Karpas-422 (cell line): ENCODE measurements at regions not wholly inside any gene's neighbourhood (a gene's known extent, or its start where the extent isn't known, plus 50 kb on each side); places are given as distances from the start of the nearest gene placed in this dataset.

Experiments used
- DNase-seq: peaks from one replicate; pipeline ENCODE4 v3.0.0-alpha.2; 2015
- H2AFZ ChIP-seq: fragments of 200-600 bp; sonication (generic); 2 replicates; pipeline ENCODE4 v1.6.1; 2014; ENCODE audit warnings: antibody characterized with exemption, low read length, mixed read lengths
- H3K27ac ChIP-seq: fragments of 200-600 bp; sonication (generic); 2 replicates; pipeline ENCODE4 v1.5.1; 2014; ENCODE audit warnings: mild to moderate bottlenecking, low read length, moderate library complexity
- H3K27me3 ChIP-seq: fragments of 200-600 bp; sonication (generic); 2 replicates; pipeline ENCODE4 v1.6.1; 2014; ENCODE audit warnings: low read length, mixed read lengths
- H3K36me3 ChIP-seq: fragments of 200-600 bp; sonication (generic); 2 replicates; pipeline ENCODE4 v1.6.1; 2014; ENCODE audit warnings: low read length, mixed read lengths; ENCODE audit not compliant: insufficient read depth
- H3K4me1 ChIP-seq: fragments of 200-600 bp; sonication (generic); 2 replicates; pipeline ENCODE4 v1.6.1; 2014; ENCODE audit warnings: mild to moderate bottlenecking, low read length, mixed read lengths
- H3K4me2 ChIP-seq: fragments of 200-600 bp; sonication (generic); 2 replicates; pipeline ENCODE4 v1.6.1; 2014; ENCODE audit warnings: low read length, low read depth, mild to moderate bottlenecking; ENCODE audit not compliant: poor library complexity, severe bottlenecking
- H3K4me3 ChIP-seq: fragments of 200-600 bp; sonication (generic); 2 replicates; pipeline ENCODE4 v1.5.1; 2014; ENCODE audit warnings: mild to moderate bottlenecking, antibody characterized with exemption, low read length, mixed read lengths
- H3K79me2 ChIP-seq: fragments of 200-600 bp; sonication (generic); 2 replicates; pipeline ENCODE4 v1.6.1; 2014; ENCODE audit warnings: mild to moderate bottlenecking, low read length, mixed read lengths
- H3K9ac ChIP-seq: fragments of 200-600 bp; sonication (generic); 2 replicates; pipeline ENCODE4 v1.6.0; 2014; ENCODE audit warnings: low read length
- H3K9me2 ChIP-seq: fragments of 200-600 bp; sonication (generic), shearing (Covaris generic); replicated peaks from 2 replicates; pipeline ENCODE4 v1.6.0; 2014; ENCODE audit warnings: mild to moderate bottlenecking, low read length, moderate library complexity; ENCODE audit not compliant: insufficient read depth
- H3K9me3 ChIP-seq: fragments of 300-700, 200-600 bp; sonication (generic); 2 replicates; pipeline ENCODE4 v1.6.1; 2014; ENCODE audit warnings: low read length, mixed read lengths
- H4K20me1 ChIP-seq: fragments of 200-600 bp; sonication (generic); 2 replicates; pipeline ENCODE4 v1.6.1; 2014; ENCODE audit warnings: mild to moderate bottlenecking, antibody characterized with exemption, low read length, low read depth; ENCODE audit not compliant: insufficient read depth

- H3K27ac ChIP-seq: no peak overlapping the region
- H2AFZ ChIP-seq: no peak overlapping the region
- H3K36me3 ChIP-seq: no peaks in the 10 kb centered on the region
- no peak overlapping the region for H3K4me3 ChIP-seq
- DNase-seq: no peak
- no peaks in the 10 kb centered on the region for H3K79me2 ChIP-seq
- no peaks in the 10 kb centered on the region for H3K9me3 ChIP-seq
- H3K27me3 ChIP-seq: no peaks in the 10 kb centered on the region
- H3K9ac ChIP-seq: no peak overlapping the region
- H4K20me1 ChIP-seq: no peaks in the 10 kb centered on the region
- H3K9me2 ChIP-seq: no peaks in the 10 kb centered on the region
- H3K4me1 ChIP-seq: no peaks in the 10 kb centered on the region
- H3K4me2 ChIP-seq: no peak overlapping the region
Observed at GRCh38 chr18:24877066-24877465, 416.6 kb downstream of the HRH4 start.

- no peaks in the 10 kb centered on the region for H3K9me2 ChIP-seq
- no peak for DNase-seq
- H3K36me3 ChIP-seq: no peaks in the 10 kb centered on the region
- H4K20me1 ChIP-seq: no peaks in the 10 kb centered on the region
- H3K9me3 ChIP-seq: no peaks in the 10 kb centered on the region
- H3K27ac ChIP-seq: no peak overlapping the region
- no peak overlapping the region for H3K4me3 ChIP-seq
- no peak overlapping the region for H3K4me2 ChIP-seq
- H3K27me3 ChIP-seq: no peaks in the 10 kb centered on the region
- H3K9ac ChIP-seq: no peak overlapping the region
- H3K4me1 ChIP-seq: no peaks in the 10 kb centered on the region
- H2AFZ ChIP-seq: no peak overlapping the region
- H3K79me2 ChIP-seq: no peaks in the 10 kb centered on the region
Observed at GRCh38 chr18:24877546-24877945, 417.1 kb downstream of the HRH4 start.

GRCh38 chr18:24878289-24878688, 417.9 kb downstream of the HRH4 start:
- H3K4me1 ChIP-seq: no peaks in the 10 kb centered on the region
- no peak overlapping the region for H3K27ac ChIP-seq
- peak; percentile 65 for DNase-seq

GRCh38 chr18:24885276-24885675, 424.8 kb downstream of the HRH4 start:
- H3K9me2 ChIP-seq: no peaks in the 10 kb centered on the region
- no peak overlapping the region for H3K27ac ChIP-seq
- H3K4me2 ChIP-seq: no peak overlapping the region
- no peaks in the 10 kb centered on the region for H3K9me3 ChIP-seq
- H2AFZ ChIP-seq: no peak overlapping the region
- H3K4me3 ChIP-seq: no peak overlapping the region
- no peak for DNase-seq
- no peak overlapping the region for H3K9ac ChIP-seq
- H3K36me3 ChIP-seq: no peaks in the 10 kb centered on the region
- no peaks in the 10 kb centered on the region for H3K27me3 ChIP-seq
- no peaks in the 10 kb centered on the region for H3K79me2 ChIP-seq
- no peaks in the 10 kb centered on the region for H3K4me1 ChIP-seq
- H4K20me1 ChIP-seq: no peaks in the 10 kb centered on the region

More at GRCh38 chr18:24878289-24878688, 417.9 kb downstream of the HRH4 start:
- H2AFZ ChIP-seq: no peak overlapping the region
- H3K79me2 ChIP-seq: no peaks in the 10 kb centered on the region
- H3K9me2 ChIP-seq: no peaks in the 10 kb centered on the region
- no peaks in the 10 kb centered on the region for H3K27me3 ChIP-seq
- no peaks in the 10 kb centered on the region for H3K9me3 ChIP-seq
- H3K9ac ChIP-seq: no peak overlapping the region
- no peak overlapping the region for H3K4me2 ChIP-seq
- no peaks in the 10 kb centered on the region for H3K36me3 ChIP-seq
- H4K20me1 ChIP-seq: no peaks in the 10 kb centered on the region
- H3K4me3 ChIP-seq: no peak overlapping the region

GRCh38 chr18:24894880-24895279, 434.4 kb downstream of the HRH4 start:
- DNase-seq: no peak

GRCh38 chr18:24897461-24897860, 437.0 kb downstream of the HRH4 start:
- Histone ChIP-seq H3K79me2 (no peaks in the 10 kb centered on the region), H3K9me2 (no peaks in the 10 kb centered on the region), H3K9me3 (no peaks in the 10 kb centered on the region), H3K27ac (no peak overlapping the region), H2AFZ (no peak overlapping the region), H4K20me1 (no peaks in the 10 kb centered on the region), H3K9ac (no peak overlapping the region), H3K4me2 (no peak overlapping the region), H3K4me3 (no peak overlapping the region), H3K36me3 (no peaks in the 10 kb centered on the region), H3K27me3 (no peaks in the 10 kb centered on the region), H3K4me1 (no peaks in the 10 kb centered on the region)
- DNase-seq: no peak

More at GRCh38 chr18:24894880-24895279, 434.4 kb downstream of the HRH4 start:
- H3K9me2 ChIP-seq: no peaks in the 10 kb centered on the region
- H3K9me3 ChIP-seq: no peaks in the 10 kb centered on the region
- no peaks in the 10 kb centered on the region for H3K27me3 ChIP-seq
- H4K20me1 ChIP-seq: no peaks in the 10 kb centered on the region
- H3K9ac ChIP-seq: no peak overlapping the region
- no peaks in the 10 kb centered on the region for H3K4me1 ChIP-seq
- H3K36me3 ChIP-seq: no peaks in the 10 kb centered on the region
- H3K79me2 ChIP-seq: no peaks in the 10 kb centered on the region
- no peak overlapping the region for H3K4me2 ChIP-seq
- H2AFZ ChIP-seq: no peak overlapping the region
- H3K27ac ChIP-seq: no peak overlapping the region
- no peak overlapping the region for H3K4me3 ChIP-seq

GRCh38 chr18:24910221-24910620, 441.7 kb downstream of the ZNF521 start:
- H3K9me3 ChIP-seq: no peaks in the 10 kb centered on the region
- H4K20me1 ChIP-seq: no peaks in the 10 kb centered on the region
- H3K9me2 ChIP-seq: no peaks in the 10 kb centered on the region
- H3K36me3 ChIP-seq: no peaks in the 10 kb centered on the region
- H3K27ac ChIP-seq: no peak overlapping the region
- no peak overlapping the region for H3K9ac ChIP-seq
- H3K4me2 ChIP-seq: no peak overlapping the region
- DNase-seq: no peak
- H3K4me3 ChIP-seq: no peak overlapping the region
- no peaks in the 10 kb centered on the region for H3K27me3 ChIP-seq
- H3K4me1 ChIP-seq: no peaks in the 10 kb centered on the region
- no peak overlapping the region for H2AFZ ChIP-seq
- H3K79me2 ChIP-seq: no peaks in the 10 kb centered on the region

GRCh38 chr18:24913507-24914170, 438.3 kb downstream of the ZNF521 start:
- no peak overlapping the region for H3K4me3 ChIP-seq
- H3K79me2 ChIP-seq: no peaks in the 10 kb centered on the region
- H3K9me3 ChIP-seq: no peaks in the 10 kb centered on the region
- H3K4me2 ChIP-seq: no peak overlapping the region
- no peaks in the 10 kb centered on the region for H3K9me2 ChIP-seq
- H3K27ac ChIP-seq: no peak overlapping the region
- H3K27me3 ChIP-seq: no peaks in the 10 kb centered on the region
- DNase-seq: no peak
- no peak overlapping the region for H2AFZ ChIP-seq
- H3K9ac ChIP-seq: no peak overlapping the region
- H4K20me1 ChIP-seq: no peaks in the 10 kb centered on the region
- H3K4me1 ChIP-seq: no peaks in the 10 kb centered on the region
- H3K36me3 ChIP-seq: no peaks in the 10 kb centered on the region
